H9 (cell line): ENCODE measurements at regions not wholly inside any gene's neighbourhood (a gene's known extent, or its start where the extent isn't known, plus 50 kb on each side); places are given as distances from the start of the nearest gene placed in this dataset.

ENCODE experiments used
- DNase-seq: peaks from one replicate; pipeline ENCODE4 v3.0.0-alpha.2; 2017
- H2AFZ ChIP-seq: one replicate; pipeline ENCODE4 v1.6.1; 2013; ENCODE audit warnings: mild to moderate bottlenecking, low read length, control low read depth, moderate library complexity
- H2AK5ac ChIP-seq: 2 replicates; pipeline ENCODE4 v1.6.1; 2013; ENCODE audit warnings: low read length, control low read depth, mixed read lengths; ENCODE audit not compliant: insufficient read length
- H2BK120ac ChIP-seq: one replicate; pipeline ENCODE4 v1.6.1; 2013; ENCODE audit warnings: low read depth, mild to moderate bottlenecking, low read length, control low read depth, inconsistent platforms; ENCODE audit not compliant: poor library complexity, severe bottlenecking
- H2BK12ac ChIP-seq: 2 replicates; pipeline ENCODE4 v1.6.1; 2013; ENCODE audit warnings: low read length, control low read depth, mixed read lengths, low read depth; ENCODE audit not compliant: insufficient read length
- H2BK15ac ChIP-seq: 2 replicates; pipeline ENCODE4 v1.6.1; 2013; ENCODE audit warnings: low read depth, low read length, control low read depth
- H2BK20ac ChIP-seq: one replicate; pipeline ENCODE4 v1.6.1; 2013; ENCODE audit warnings: low read depth, mild to moderate bottlenecking, low read length, control low read depth, inconsistent platforms; ENCODE audit not compliant: poor library complexity, severe bottlenecking
- H2BK5ac ChIP-seq: 2 replicates; pipeline ENCODE4 v1.6.1; 2013; ENCODE audit warnings: low read length, control low read depth, mixed read lengths; ENCODE audit not compliant: insufficient read length
- H3K14ac ChIP-seq: 2 replicates; pipeline ENCODE4 v1.6.1; 2013; ENCODE audit warnings: low read length, control low read depth; ENCODE audit not compliant: insufficient read depth
- H3K18ac ChIP-seq: 2 replicates; pipeline ENCODE4 v1.6.1; 2013; ENCODE audit warnings: low read depth, mild to moderate bottlenecking, mixed read lengths, low read length, control low read depth; ENCODE audit not compliant: insufficient read length
- H3K23ac ChIP-seq: 2 replicates; pipeline ENCODE4 v1.6.1; 2013; ENCODE audit warnings: low read length, control low read depth, mixed read lengths, low read depth; ENCODE audit not compliant: insufficient read length
- H3K23me2 ChIP-seq: 2 replicates; pipeline ENCODE4 v1.6.1; 2013; ENCODE audit warnings: low read depth, mild to moderate bottlenecking, mixed read lengths, low read length, control low read depth; ENCODE audit not compliant: insufficient read length, poor library complexity, severe bottlenecking
- H3K27ac ChIP-seq: 2 replicates; pipeline ENCODE4 v1.5.1; 2013; ENCODE audit warnings: low read length, control low read depth, mixed read lengths, low read depth; ENCODE audit not compliant: insufficient read length
- H3K27me3 ChIP-seq: 2 replicates; pipeline ENCODE4 v1.6.1; 2013; ENCODE audit warnings: low read length, control low read depth, inconsistent platforms; ENCODE audit not compliant: insufficient read depth
- H3K4ac ChIP-seq: 2 replicates; pipeline ENCODE4 v1.6.1; 2013; ENCODE audit warnings: low read depth, mild to moderate bottlenecking, control low read depth, inconsistent platforms, low read length, moderate library complexity
- H3K4me1 ChIP-seq: 2 replicates; pipeline ENCODE4 v1.6.1; 2013; ENCODE audit warnings: low read length, control low read depth, inconsistent platforms; ENCODE audit not compliant: insufficient read depth
- H3K4me2 ChIP-seq: 2 replicates; pipeline ENCODE4 v1.6.1; 2013; ENCODE audit warnings: low read length, control low read depth, mixed read lengths; ENCODE audit not compliant: insufficient read length, insufficient read depth
- H3K56ac ChIP-seq: 2 replicates; pipeline ENCODE4 v1.6.1; 2013; ENCODE audit warnings: low read depth, mild to moderate bottlenecking, mixed read lengths, low read length, control low read depth; ENCODE audit not compliant: insufficient read length
- H3K79me1 ChIP-seq: 2 replicates; pipeline ENCODE4 v1.6.1; 2013; ENCODE audit warnings: low read depth, mild to moderate bottlenecking, moderate library complexity, low read length, control low read depth, inconsistent platforms; ENCODE audit not compliant: insufficient read depth, poor library complexity, severe bottlenecking
- H3K79me2 ChIP-seq: 2 replicates; pipeline ENCODE4 v1.6.1; 2013; ENCODE audit warnings: low read length, control low read depth, inconsistent platforms; ENCODE audit not compliant: insufficient read depth
- H3K9ac ChIP-seq: 2 replicates; pipeline ENCODE4 v1.6.1; 2013; ENCODE audit warnings: low read length, control low read depth, mixed read lengths; ENCODE audit not compliant: insufficient read length; ENCODE audit errors: extremely low read depth
- H3K9me3 ChIP-seq: one replicate; pipeline ENCODE4 v1.6.1; 2013; ENCODE audit warnings: low read depth, low read length, inconsistent platforms; ENCODE audit not compliant: control insufficient read depth
- H3T11ph ChIP-seq: one replicate; pipeline ENCODE4 v1.6.1; 2013; ENCODE audit warnings: mild to moderate bottlenecking, low read length, control low read depth, inconsistent platforms
- H4K20me1 ChIP-seq: one replicate; pipeline ENCODE4 v1.6.1; 2013; ENCODE audit not compliant: control insufficient read depth, insufficient read length, insufficient read depth
- H4K5ac ChIP-seq: 2 replicates; pipeline ENCODE4 v1.6.1; 2013; ENCODE audit warnings: low read depth, mild to moderate bottlenecking, mixed read lengths, low read length, control low read depth; ENCODE audit not compliant: insufficient read length
- H4K8ac ChIP-seq: replicated peaks from 2 replicates; pipeline ENCODE4 v1.6.1; 2013; ENCODE audit warnings: low read length, control low read depth, mixed read lengths, low read depth; ENCODE audit not compliant: insufficient read length
- H4K91ac ChIP-seq: 2 replicates; pipeline ENCODE4 v1.6.1; 2013; ENCODE audit warnings: low read depth, mild to moderate bottlenecking, moderate library complexity, mixed read lengths, low read length, control low read depth; ENCODE audit not compliant: insufficient read length
- H3K27ac Mint-ChIP-seq, 3 experiments: 2 replicates in 2 of 3; 3 replicates in 1 of 3; pipeline ENCODE4 v1.8.0; 2020 to 2021; ENCODE audit warnings: mixed read lengths in 3 of 3, mild to moderate bottlenecking in 1 of 3, moderate library complexity in 1 of 3
- H3K27me3 Mint-ChIP-seq: 2 replicates; pipeline ENCODE4 v1.8.0; 2021; ENCODE audit warnings: low read depth, mild to moderate bottlenecking, moderate library complexity, mixed read lengths
- H3K36me3 Mint-ChIP-seq, 3 experiments: 2 replicates in 2 of 3; 3 replicates in 1 of 3; pipeline ENCODE4 v1.8.0; 2020 to 2021; ENCODE audit warnings: low read depth in 3 of 3, mixed read lengths in 3 of 3; ENCODE audit not compliant: insufficient read depth in 1 of 3
- H3K4me1 Mint-ChIP-seq, 2 experiments: 2 replicates each; pipeline ENCODE4 v1.8.0; 2020; ENCODE audit warnings: mixed read lengths in 2 of 2
- H3K4me3 Mint-ChIP-seq, 2 experiments: 2 replicates in 1 of 2; 3 replicates in 1 of 2; pipeline ENCODE4 v1.8.0; 2020 to 2021; ENCODE audit warnings: mild to moderate bottlenecking in 2 of 2, mixed read lengths in 2 of 2, moderate library complexity in 1 of 2
- H3K9me3 Mint-ChIP-seq, 2 experiments: 2 replicates in 1 of 2; 3 replicates in 1 of 2; pipeline ENCODE4 v1.8.0; 2020; ENCODE audit warnings: mild to moderate bottlenecking in 2 of 2, mixed read lengths in 2 of 2, moderate library complexity in 1 of 2
- WGBS: extraction: QIAGEN DNeasy Blood & Tissue Kit; methylation state at CpG from one replicate; pipeline ENCODE4 v1.1.7; 2013; ENCODE audit warnings: missing lambda C conversion rate, low lambda C conversion rate, mixed read lengths; ENCODE audit not compliant: insufficient read length; ENCODE audit errors: extremely low coverage; 5-methylcytosine and 5-hydroxymethylcytosine counted together
- TF ChIP-seq, protein P1 (sequence below): fragments of 200-600 bp; sonication (generic); conservative IDR thresholded peaks from 3 replicates; pipeline ENCODE4 v1.8.0; 2021; ENCODE audit warnings: antibody characterized with exemption, mild to moderate bottlenecking

DNA sequence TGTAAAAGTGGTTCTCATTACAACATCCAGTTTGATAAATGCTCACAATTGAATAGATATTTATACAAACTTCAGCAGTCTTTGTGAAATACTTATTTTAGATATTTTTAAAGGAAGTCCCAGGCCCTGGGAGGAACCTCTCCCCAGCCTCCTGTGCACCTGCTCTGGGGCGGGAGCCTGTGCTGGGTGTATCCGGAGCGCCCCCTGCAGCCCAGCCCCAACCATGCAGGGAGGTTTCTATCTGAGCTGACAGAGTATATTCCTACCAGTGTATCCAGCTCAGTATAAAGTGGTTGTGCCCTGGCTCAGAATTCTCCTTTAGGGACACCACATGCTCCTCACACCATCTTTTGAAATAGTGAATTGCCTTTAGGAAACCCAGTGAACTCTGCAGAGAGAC is 851.8 kb downstream of the TMEM121 start:
- no peaks in the 10 kb centered on the region for H3K4me1 ChIP-seq
- H3K9me3 ChIP-seq = peaks cover 100% of the 10 kb centered on the region
- no peak overlapping the region for H3K4ac ChIP-seq
- TF ChIP-seq, protein P1, sequence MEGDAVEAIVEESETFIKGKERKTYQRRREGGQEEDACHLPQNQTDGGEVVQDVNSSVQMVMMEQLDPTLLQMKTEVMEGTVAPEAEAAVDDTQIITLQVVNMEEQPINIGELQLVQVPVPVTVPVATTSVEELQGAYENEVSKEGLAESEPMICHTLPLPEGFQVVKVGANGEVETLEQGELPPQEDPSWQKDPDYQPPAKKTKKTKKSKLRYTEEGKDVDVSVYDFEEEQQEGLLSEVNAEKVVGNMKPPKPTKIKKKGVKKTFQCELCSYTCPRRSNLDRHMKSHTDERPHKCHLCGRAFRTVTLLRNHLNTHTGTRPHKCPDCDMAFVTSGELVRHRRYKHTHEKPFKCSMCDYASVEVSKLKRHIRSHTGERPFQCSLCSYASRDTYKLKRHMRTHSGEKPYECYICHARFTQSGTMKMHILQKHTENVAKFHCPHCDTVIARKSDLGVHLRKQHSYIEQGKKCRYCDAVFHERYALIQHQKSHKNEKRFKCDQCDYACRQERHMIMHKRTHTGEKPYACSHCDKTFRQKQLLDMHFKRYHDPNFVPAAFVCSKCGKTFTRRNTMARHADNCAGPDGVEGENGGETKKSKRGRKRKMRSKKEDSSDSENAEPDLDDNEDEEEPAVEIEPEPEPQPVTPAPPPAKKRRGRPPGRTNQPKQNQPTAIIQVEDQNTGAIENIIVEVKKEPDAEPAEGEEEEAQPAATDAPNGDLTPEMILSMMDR = no peak
- no peak overlapping the region for H4K5ac ChIP-seq
- no CpG with 5 or more reads among the region's 3 CpGs for WGBS
- H3K23ac ChIP-seq = no peak overlapping the region
- Mint-ChIP-seq H3K27me3 (no peaks in the 10 kb centered on the region), H3K36me3 (peaks cover 2 to 34% (median 11%) of the 10 kb centered on the region in 3 experiments; a peak in 4 of 7 replicates), H3K4me1 (no peaks in the 10 kb centered on the region), H3K27ac (no peak overlapping the region), H3K4me3 (no peak overlapping the region), H3K9me3 (peaks cover 95 to 98% of the 10 kb centered on the region in 2 experiments)
- no peak overlapping the region for H2BK5ac ChIP-seq
- H4K8ac ChIP-seq = no peak overlapping the region
- no peak overlapping the region for H3K18ac ChIP-seq
- H3K23me2 ChIP-seq = no peaks in the 10 kb centered on the region
- no peaks in the 10 kb centered on the region for H3K79me2 ChIP-seq
- no peak overlapping the region for H2BK12ac ChIP-seq
- H3K56ac ChIP-seq = no peak overlapping the region
- H2BK15ac ChIP-seq = no peak overlapping the region
- H3K4me2 ChIP-seq = no peak overlapping the region
- no peak overlapping the region for H4K91ac ChIP-seq
- H4K20me1 ChIP-seq = no peaks in the 10 kb centered on the region
- DNase-seq = no peak
- no peak overlapping the region for H3K27ac ChIP-seq
- no peaks in the 10 kb centered on the region for H3K27me3 ChIP-seq
- H3K79me1 ChIP-seq = no peaks in the 10 kb centered on the region
- no peak overlapping the region for H2BK120ac ChIP-seq
- no peak overlapping the region for H3K9ac ChIP-seq
- no peak overlapping the region for H3K14ac ChIP-seq
- no peak overlapping the region for H2AFZ ChIP-seq
- no peak overlapping the region for H2BK20ac ChIP-seq
- no peak overlapping the region for H3T11ph ChIP-seq
- H2AK5ac ChIP-seq = no peak overlapping the region
